ENCODE measurements at regions not wholly inside any gene's neighbourhood (a gene's known extent, or its start where the extent isn't known, plus 50 kb on each side); places are given as distances from the start of the nearest gene placed in this dataset.

DNA sequence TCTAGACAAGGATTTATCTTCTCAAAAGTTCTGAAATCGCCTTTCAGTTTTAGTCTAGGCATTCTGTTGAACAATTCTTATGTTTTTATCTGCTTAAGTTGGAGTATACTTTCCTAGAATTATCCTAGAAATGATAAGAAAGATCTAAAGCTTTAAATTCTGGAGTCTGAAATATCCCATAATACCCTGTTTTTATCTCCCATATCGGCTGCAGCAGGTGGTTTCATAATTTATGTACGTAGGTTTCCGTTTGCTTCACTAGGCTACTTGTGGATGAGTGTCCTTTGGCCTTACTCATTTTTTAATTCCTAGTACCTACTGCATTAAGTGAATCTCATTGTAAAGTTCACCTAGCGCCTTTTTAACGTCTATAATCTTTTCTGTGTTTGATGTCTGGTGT is 58.5 kb upstream of the MGAT5 start:
- no peak overlapping the region for H3K27ac ChIP-seq (ENCODE audit: insufficient read depth, low read length)
- H3K9ac ChIP-seq (ENCODE audit: low read depth, low read length): no peak overlapping the region
- H2AK5ac ChIP-seq (ENCODE audit: low read depth, low read length): no peak overlapping the region
- peaks cover 54 to 82% of the 10 kb centered on the region in 2 experiments for H3K79me1 ChIP-seq (ENCODE audit: low read depth in 1 of 2, low read length in 2 of 2)
- H3K23ac ChIP-seq (ENCODE audit: low read depth, low read length): no peak overlapping the region
- POLR2A ChIA-PET (ENCODE audit: unreplicated experiment): no interaction called here
- ATAC-seq (ENCODE audit: low read depth) (no peak), DNase-seq (no peak)
- no peak overlapping the region for H2AK9ac ChIP-seq (replicated peaks; ENCODE audit: low read depth, low read length, poor library complexity)
- no peak overlapping the region for H2BK120ac ChIP-seq (ENCODE audit: low read depth, low read length)
- no peak overlapping the region for H3K4me2 ChIP-seq (ENCODE audit: low read depth, low read length)
- H4K5ac ChIP-seq (ENCODE audit: low read depth, low read length): no peak overlapping the region
- peaks cover 13% of the 10 kb centered on the region for H3K4me1 ChIP-seq (ENCODE audit: control insufficient read depth, insufficient read depth, low read length)
- peaks cover 83% of the 10 kb centered on the region for H4K20me1 ChIP-seq (ENCODE audit: insufficient read depth, low read length)
- no CpG with 5 or more reads among the region's 6 CpGs for WGBS, 2 experiments (ENCODE audit: extremely low coverage in 2 of 2, insufficient read length in 1 of 2)
- H3K27me3 ChIP-seq (ENCODE audit: control insufficient read depth, insufficient read depth, low read length): no peaks in the 10 kb centered on the region
- H3K36me3 ChIP-seq (ENCODE audit: control insufficient read depth, insufficient read depth, low read length): peaks cover 6% of the 10 kb centered on the region; the same call in 1 of the 2 replicates
- TF ChIP-seq RCOR1 (IDR thresholded peaks at IDR 0.05; ENCODE audit: insufficient replicate concordance, low read length): no peak
- no peak for TF ChIP-seq NFE2L2 (IDR thresholded peaks at IDR 0.05; ENCODE audit: low read depth, low read length)
- TF ChIP-seq RFX5 (IDR thresholded peaks at IDR 0.05; ENCODE audit: low read depth, low read length): no peak
- TF ChIP-seq RAD21 (IDR thresholded peaks at IDR 0.05; ENCODE audit: low read length): no peak
- no peak for TF ChIP-seq MAFK (IDR thresholded peaks at IDR 0.05; ENCODE audit: low read depth, low read length)
- no peak for TF ChIP-seq CEBPB (IDR thresholded peaks at IDR 0.05; ENCODE audit: low read depth, low read length)
- TF ChIP-seq, protein P1, sequence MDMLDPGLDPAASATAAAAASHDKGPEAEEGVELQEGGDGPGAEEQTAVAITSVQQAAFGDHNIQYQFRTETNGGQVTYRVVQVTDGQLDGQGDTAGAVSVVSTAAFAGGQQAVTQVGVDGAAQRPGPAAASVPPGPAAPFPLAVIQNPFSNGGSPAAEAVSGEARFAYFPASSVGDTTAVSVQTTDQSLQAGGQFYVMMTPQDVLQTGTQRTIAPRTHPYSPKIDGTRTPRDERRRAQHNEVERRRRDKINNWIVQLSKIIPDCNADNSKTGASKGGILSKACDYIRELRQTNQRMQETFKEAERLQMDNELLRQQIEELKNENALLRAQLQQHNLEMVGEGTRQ (IDR thresholded peaks at IDR 0.05; ENCODE audit: low read depth, low read length): no peak
- TF ChIP-seq, protein P2, sequence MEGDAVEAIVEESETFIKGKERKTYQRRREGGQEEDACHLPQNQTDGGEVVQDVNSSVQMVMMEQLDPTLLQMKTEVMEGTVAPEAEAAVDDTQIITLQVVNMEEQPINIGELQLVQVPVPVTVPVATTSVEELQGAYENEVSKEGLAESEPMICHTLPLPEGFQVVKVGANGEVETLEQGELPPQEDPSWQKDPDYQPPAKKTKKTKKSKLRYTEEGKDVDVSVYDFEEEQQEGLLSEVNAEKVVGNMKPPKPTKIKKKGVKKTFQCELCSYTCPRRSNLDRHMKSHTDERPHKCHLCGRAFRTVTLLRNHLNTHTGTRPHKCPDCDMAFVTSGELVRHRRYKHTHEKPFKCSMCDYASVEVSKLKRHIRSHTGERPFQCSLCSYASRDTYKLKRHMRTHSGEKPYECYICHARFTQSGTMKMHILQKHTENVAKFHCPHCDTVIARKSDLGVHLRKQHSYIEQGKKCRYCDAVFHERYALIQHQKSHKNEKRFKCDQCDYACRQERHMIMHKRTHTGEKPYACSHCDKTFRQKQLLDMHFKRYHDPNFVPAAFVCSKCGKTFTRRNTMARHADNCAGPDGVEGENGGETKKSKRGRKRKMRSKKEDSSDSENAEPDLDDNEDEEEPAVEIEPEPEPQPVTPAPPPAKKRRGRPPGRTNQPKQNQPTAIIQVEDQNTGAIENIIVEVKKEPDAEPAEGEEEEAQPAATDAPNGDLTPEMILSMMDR (conservative IDR thresholded peaks at IDR 0.05; ENCODE audit: low read depth, low read length): no peak
- TF ChIP-seq MXI1 (IDR thresholded peaks at IDR 0.05; ENCODE audit: borderline replicate concordance, low read depth, low read length): no peak
- TF ChIP-seq CHD1 (IDR thresholded peaks at IDR 0.05; ENCODE audit: low read depth, low read length): no peak
- TF ChIP-seq BHLHE40 (IDR thresholded peaks at IDR 0.05; ENCODE audit: low read depth, low read length): no peak
- TF ChIP-seq, protein P3, sequence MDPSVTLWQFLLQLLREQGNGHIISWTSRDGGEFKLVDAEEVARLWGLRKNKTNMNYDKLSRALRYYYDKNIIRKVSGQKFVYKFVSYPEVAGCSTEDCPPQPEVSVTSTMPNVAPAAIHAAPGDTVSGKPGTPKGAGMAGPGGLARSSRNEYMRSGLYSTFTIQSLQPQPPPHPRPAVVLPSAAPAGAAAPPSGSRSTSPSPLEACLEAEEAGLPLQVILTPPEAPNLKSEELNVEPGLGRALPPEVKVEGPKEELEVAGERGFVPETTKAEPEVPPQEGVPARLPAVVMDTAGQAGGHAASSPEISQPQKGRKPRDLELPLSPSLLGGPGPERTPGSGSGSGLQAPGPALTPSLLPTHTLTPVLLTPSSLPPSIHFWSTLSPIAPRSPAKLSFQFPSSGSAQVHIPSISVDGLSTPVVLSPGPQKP (IDR thresholded peaks at IDR 0.05; ENCODE audit: borderline replicate concordance, low read depth, low read length): no peak
- TF ChIP-seq FOS (IDR thresholded peaks at IDR 0.05; ENCODE audit: low read depth, low read length): no peak
- no peak for TF ChIP-seq MAZ (IDR thresholded peaks at IDR 0.05; ENCODE audit: borderline replicate concordance, low read depth, low read length)
- no peak for TF ChIP-seq POLR2A (IDR thresholded peaks at IDR 0.05; ENCODE audit: low read depth, low read length)
- TF ChIP-seq SMC3 (IDR thresholded peaks at IDR 0.05; ENCODE audit: low read depth, low read length): no peak
- in situ Hi-C loops (cut with MboI; ENCODE audit: low sequenced_read_pairs) (no loop called here), dilution Hi-C loops (cut with HindIII; ENCODE audit: low sequenced_read_pairs, unreplicated experiment) (no loop called here), intact Hi-C loops (cut with micrococcal nuclease) (no loop called here)
- H2BK5ac ChIP-seq (ENCODE audit: low read depth, low read length, poor library complexity, severe bottlenecking): no peak overlapping the region
- H3K4me3 ChIP-seq (ENCODE audit: insufficient read depth, low read depth, low read length): no peak overlapping the region
- no peak overlapping the region for H4K8ac ChIP-seq (ENCODE audit: low read depth in 2 of 2, low read length in 2 of 2)
- H4K91ac ChIP-seq (ENCODE audit: insufficient read depth, low read depth, low read length): no peak overlapping the region
- H2BK15ac ChIP-seq (ENCODE audit: low read depth, low read length): no peak overlapping the region
- H2AFZ ChIP-seq (replicated peaks; ENCODE audit: low read length, poor library complexity): no peak overlapping the region
- H3K9me3 ChIP-seq (ENCODE audit: control insufficient read depth, insufficient read depth, low read length): no peaks in the 10 kb centered on the region
- H3K4ac ChIP-seq (ENCODE audit: low read depth, low read length): no peak overlapping the region
- H3K18ac ChIP-seq (ENCODE audit: low read depth, low read length): no peak overlapping the region
- CTCF ChIA-PET: no interaction called here
- no peak overlapping the region for H3K56ac ChIP-seq (ENCODE audit: extremely low read depth, insufficient read depth, low read length)
- H3K14ac ChIP-seq (replicated peaks; ENCODE audit: low read depth, low read length): no peak overlapping the region
- H3K9me1 ChIP-seq (ENCODE audit: insufficient read depth, low read length): peaks cover 13% of the 10 kb centered on the region
- no peak overlapping the region for H2BK20ac ChIP-seq (ENCODE audit: low read depth, low read length)
- BruUV-seq (replicated peaks): no TSS peak
